ENCODE measurements at regions not wholly inside any gene's neighbourhood (a gene's known extent, or its start where the extent isn't known, plus 50 kb on each side); places are given as distances from the start of the nearest gene placed in this dataset.

- Mint-ChIP-seq H3K9me3 (peaks cover 0 to 6% (median 0%) of the 10 kb centered on the region in 11 donors), H3K4me1 (no peaks in the 10 kb centered on the region), H3K4me3 (no peak overlapping the region), H3K27ac (no peak overlapping the region), H3K27me3 (peaks cover 0 to 30% (median 20%) of the 10 kb centered on the region in 5 donors), H3K36me3 (no peaks in the 10 kb centered on the region)
- H3K4me1 ChIP-seq (ENCODE audit: control insufficient read depth in 2 of 2, insufficient read depth in 2 of 2, low read length in 2 of 2), result no peaks in the 10 kb centered on the region
- no peaks in the 10 kb centered on the region for H3K36me3 ChIP-seq (ENCODE audit: control insufficient read depth in 2 of 3, insufficient read depth in 3 of 3, low read length in 3 of 3)
- intact Hi-C loops (cut with micrococcal nuclease), result no loop called here
- ChIA-PET CTCF (no interaction called here), POLR2A (no interaction called here)
- DNase-seq (no peak), ATAC-seq (no peak)
- H3K9me3 ChIP-seq (ENCODE audit: control insufficient read depth in 2 of 3, low read length in 3 of 3), result no peaks in the 10 kb centered on the region
- H3K4me3 ChIP-seq (ENCODE audit: low read length), result no peak overlapping the region
- no peak overlapping the region for H3K27ac ChIP-seq (ENCODE audit: low read depth, low read length)
- no peaks in the 10 kb centered on the region for H3K27me3 ChIP-seq (ENCODE audit: control insufficient read depth in 2 of 2, insufficient read depth in 2 of 2, low read length in 2 of 2)
These were observed 419.6 kb downstream of the NPIPA7 start for GRCh38 chr16:16798504-16798903.

GRCh38 chr16:16805809-16806208 is 426.9 kb downstream of the NPIPA7 start:
- Mint-ChIP-seq H3K4me1 (no peaks in the 10 kb centered on the region), H3K27ac (no peak overlapping the region), H3K36me3 (no peaks in the 10 kb centered on the region), H3K27me3 (peaks cover 0 to 53% (median 28%) of the 10 kb centered on the region in 5 donors), H3K9me3 (peaks cover 0 to 5% (median 0%) of the 10 kb centered on the region in 11 donors), H3K4me3 (no peak overlapping the region)
- H3K27me3 ChIP-seq (ENCODE audit: control insufficient read depth in 2 of 2, insufficient read depth in 2 of 2, low read length in 2 of 2), result peaks cover 0 to 3% of the 10 kb centered on the region in 2 donors
- no peaks in the 10 kb centered on the region for H3K9me3 ChIP-seq (ENCODE audit: control insufficient read depth in 2 of 3, low read length in 3 of 3)
- no peak for ATAC-seq
- ChIA-PET CTCF (interaction anchor here (0.7 kb wide), 1 partner anchor 16 kb away, joined by 3 read pairs; no protein-coding TSS in a partner anchor), POLR2A (no interaction called here)
- no peaks in the 10 kb centered on the region for H3K4me1 ChIP-seq (ENCODE audit: control insufficient read depth in 2 of 2, insufficient read depth in 2 of 2, low read length in 2 of 2)
- H3K27ac ChIP-seq (ENCODE audit: low read depth, low read length), result no peak overlapping the region
- intact Hi-C loops (cut with micrococcal nuclease), result no loop called here
- DNase-seq, result no peak
- H3K4me3 ChIP-seq (ENCODE audit: low read length), result no peak overlapping the region
- no peaks in the 10 kb centered on the region for H3K36me3 ChIP-seq (ENCODE audit: control insufficient read depth in 2 of 3, insufficient read depth in 3 of 3, low read length in 3 of 3)

- POLR2A ChIA-PET, result no interaction called here
- H3K27ac Mint-ChIP-seq, result no peak overlapping the region
- H3K4me3 Mint-ChIP-seq, result no peak overlapping the region
- H3K36me3 Mint-ChIP-seq, result no peaks in the 10 kb centered on the region
- H3K36me3 ChIP-seq (ENCODE audit: control insufficient read depth in 2 of 3, insufficient read depth in 3 of 3, low read length in 3 of 3), result no peaks in the 10 kb centered on the region
- intact Hi-C loops (cut with micrococcal nuclease), result no loop called here
- H3K9me3 Mint-ChIP-seq, result peaks cover 3 to 20% (median 5%) of the 10 kb centered on the region in 11 donors
- no peaks in the 10 kb centered on the region for H3K27me3 ChIP-seq (ENCODE audit: control insufficient read depth in 2 of 2, insufficient read depth in 2 of 2, low read length in 2 of 2)
- DNase-seq, result no peak
- H3K4me3 ChIP-seq (ENCODE audit: low read length), result no peak overlapping the region
- ATAC-seq, result no peak
- CTCF ChIA-PET, result no interaction called here
- H3K9me3 ChIP-seq (ENCODE audit: control insufficient read depth in 2 of 3, low read length in 3 of 3), result peaks cover 0 to under 1% (median 0%) of the 10 kb centered on the region in 3 experiments
- no peaks in the 10 kb centered on the region for H3K4me1 Mint-ChIP-seq
- H3K27ac ChIP-seq (ENCODE audit: low read depth, low read length), result no peak overlapping the region
- no peaks in the 10 kb centered on the region for H3K4me1 ChIP-seq (ENCODE audit: control insufficient read depth in 2 of 2, insufficient read depth in 2 of 2, low read length in 2 of 2)
- H3K27me3 Mint-ChIP-seq, result peaks cover 0 to 17% (median 13%) of the 10 kb centered on the region in 5 donors
These were observed 436.7 kb downstream of the NPIPA7 start for GRCh38 chr16:16815641-16816040.

- Histone ChIP-seq H3K36me3 (ENCODE audit: control insufficient read depth in 2 of 3, insufficient read depth in 3 of 3, low read length in 3 of 3) (no peaks in the 10 kb centered on the region), H3K27ac (ENCODE audit: low read depth, low read length) (no peak overlapping the region), H3K27me3 (ENCODE audit: control insufficient read depth in 2 of 2, insufficient read depth in 2 of 2, low read length in 2 of 2) (no peaks in the 10 kb centered on the region), H3K4me3 (ENCODE audit: low read length) (no peak overlapping the region), H3K4me1 (ENCODE audit: control insufficient read depth in 2 of 2, insufficient read depth in 2 of 2, low read length in 2 of 2) (no peaks in the 10 kb centered on the region), H3K9me3 (ENCODE audit: control insufficient read depth in 2 of 3, low read length in 3 of 3) (peaks cover 0 to 14% (median 0%) of the 10 kb centered on the region in 3 experiments)
- ChIA-PET POLR2A (no interaction called here), CTCF (no interaction called here)
- H3K36me3 Mint-ChIP-seq, result peaks cover 0 to 5% (median 0%) of the 10 kb centered on the region in 5 donors
- no peak for ATAC-seq
- peaks cover 1 to 36% (median 17%) of the 10 kb centered on the region in 11 donors for H3K9me3 Mint-ChIP-seq
- no peak overlapping the region for H3K4me3 Mint-ChIP-seq
- no peak for DNase-seq
- peaks cover 0 to 17% (median 8%) of the 10 kb centered on the region in 5 donors for H3K27me3 Mint-ChIP-seq
- H3K4me1 Mint-ChIP-seq, result no peaks in the 10 kb centered on the region
- no peak overlapping the region for H3K27ac Mint-ChIP-seq
- intact Hi-C loops (cut with micrococcal nuclease), result no loop called here
These were observed 438.3 kb downstream of the NPIPA7 start for GRCh38 chr16:16817196-16817595.

GRCh38 chr16:16821261-16821660 is 442.3 kb downstream of the NPIPA7 start:
- DNase-seq (no peak), ATAC-seq (no peak)
- Histone ChIP-seq H3K4me3 (ENCODE audit: low read length) (no peak overlapping the region), H3K27ac (ENCODE audit: low read depth, low read length) (no peak overlapping the region), H3K27me3 (ENCODE audit: control insufficient read depth in 2 of 2, insufficient read depth in 2 of 2, low read length in 2 of 2) (no peaks in the 10 kb centered on the region), H3K4me1 (ENCODE audit: control insufficient read depth in 2 of 2, insufficient read depth in 2 of 2, low read length in 2 of 2) (no peaks in the 10 kb centered on the region), H3K36me3 (ENCODE audit: control insufficient read depth in 2 of 3, insufficient read depth in 3 of 3, low read length in 3 of 3) (no peaks in the 10 kb centered on the region), H3K9me3 (ENCODE audit: control insufficient read depth in 2 of 3, low read length in 3 of 3) (peaks cover 0 to 14% (median 0%) of the 10 kb centered on the region in 3 experiments)
- peaks cover 0 to 5% (median 0%) of the 10 kb centered on the region in 5 donors for H3K36me3 Mint-ChIP-seq
- H3K4me3 Mint-ChIP-seq, result no peak overlapping the region
- POLR2A ChIA-PET, result no interaction called here
- no peaks in the 10 kb centered on the region for H3K4me1 Mint-ChIP-seq
- CTCF ChIA-PET, result no interaction called here
- H3K9me3 Mint-ChIP-seq, result peaks cover 1 to 55% (median 20%) of the 10 kb centered on the region in 11 donors
- peaks cover 0 to 24% (median 8%) of the 10 kb centered on the region in 5 donors for H3K27me3 Mint-ChIP-seq
- intact Hi-C loops (cut with micrococcal nuclease), result no loop called here
- no peak overlapping the region for H3K27ac Mint-ChIP-seq

GRCh38 chr16:16828913-16829398 is 450.0 kb downstream of the NPIPA7 start:
- no peak overlapping the region for H3K27ac Mint-ChIP-seq
- CTCF ChIA-PET, result no interaction called here
- no peaks in the 10 kb centered on the region for H3K36me3 ChIP-seq (ENCODE audit: control insufficient read depth in 2 of 3, insufficient read depth in 3 of 3, low read length in 3 of 3)

GRCh38 chr16:16830401-16830800 is 451.5 kb downstream of the NPIPA7 start:
- Mint-ChIP-seq H3K27ac (no peak overlapping the region), H3K4me1 (no peaks in the 10 kb centered on the region), H3K36me3 (no peaks in the 10 kb centered on the region), H3K27me3 (peaks cover 0 to 69% (median 41%) of the 10 kb centered on the region in 5 donors), H3K9me3 (peaks cover 0 to 20% (median 5%) of the 10 kb centered on the region in 11 donors), H3K4me3 (no peak overlapping the region)
- ATAC-seq (no peak), DNase-seq (no peak)
- Histone ChIP-seq H3K36me3 (ENCODE audit: control insufficient read depth in 2 of 3, insufficient read depth in 3 of 3, low read length in 3 of 3) (no peaks in the 10 kb centered on the region), H3K27ac (ENCODE audit: low read depth, low read length) (no peak overlapping the region), H3K9me3 (ENCODE audit: control insufficient read depth in 2 of 3, low read length in 3 of 3) (no peaks in the 10 kb centered on the region), H3K4me3 (ENCODE audit: low read length) (no peak overlapping the region), H3K27me3 (ENCODE audit: control insufficient read depth in 2 of 2, insufficient read depth in 2 of 2, low read length in 2 of 2) (no peaks in the 10 kb centered on the region), H3K4me1 (ENCODE audit: control insufficient read depth in 2 of 2, insufficient read depth in 2 of 2, low read length in 2 of 2) (no peaks in the 10 kb centered on the region)
- ChIA-PET CTCF (no interaction called here), POLR2A (interaction anchor here (0.6 kb wide), 1 partner anchor 25 kb away, joined by 7 read pairs; no protein-coding TSS in a partner anchor)
- intact Hi-C loops (cut with micrococcal nuclease), result no loop called here

More at GRCh38 chr16:16828913-16829398, 450.0 kb downstream of the NPIPA7 start:
- Mint-ChIP-seq H3K4me3 (no peak overlapping the region), H3K9me3 (peaks cover 0 to 14% (median 6%) of the 10 kb centered on the region in 11 donors), H3K27me3 (peaks cover 0 to 58% (median 38%) of the 10 kb centered on the region in 5 donors), H3K4me1 (no peaks in the 10 kb centered on the region), H3K36me3 (no peaks in the 10 kb centered on the region)
- no peaks in the 10 kb centered on the region for H3K9me3 ChIP-seq (ENCODE audit: control insufficient read depth in 2 of 3, low read length in 3 of 3)
- no peak for ATAC-seq
- H3K4me3 ChIP-seq (ENCODE audit: low read length), result no peak overlapping the region
- intact Hi-C loops (cut with micrococcal nuclease), result no loop called here
- H3K27me3 ChIP-seq (ENCODE audit: control insufficient read depth in 2 of 2, insufficient read depth in 2 of 2, low read length in 2 of 2), result no peaks in the 10 kb centered on the region
- no peak for DNase-seq
- POLR2A ChIA-PET, result no interaction called here
- H3K4me1 ChIP-seq (ENCODE audit: control insufficient read depth in 2 of 2, insufficient read depth in 2 of 2, low read length in 2 of 2), result no peaks in the 10 kb centered on the region
- no peak overlapping the region for H3K27ac ChIP-seq (ENCODE audit: low read depth, low read length)
